RWPE2 (cell line): ENCODE measurements at regions not wholly inside any gene's neighbourhood (a gene's known extent, or its start where the extent isn't known, plus 50 kb on each side); places are given as distances from the start of the nearest gene placed in this dataset.
"Not testable (repeated sequence)": the region's sequence is repeated elsewhere in the genome, so short reads cannot be mapped to it uniquely, and the experiment has no call there.

ENCODE experiments used
- ATAC-seq: fragments of 200-7000 bp; cut with Tn5 transposase; 3 replicates; pipeline ENCODE4 v1.9.1; 2021; ENCODE audit warnings: low read depth
- DNase-seq: peaks from one replicate; pipeline ENCODE4 v3.0.0-alpha.2; 2020; ENCODE audit warnings: low spot score
- H3K27ac ChIP-seq: fragments of 450-650 bp; 2 replicates; pipeline ENCODE4 v1.5.1; 2017; ENCODE audit warnings: mild to moderate bottlenecking; ENCODE audit not compliant: poor library complexity, severe bottlenecking
- H3K27me3 ChIP-seq: fragments of 250-450 bp; sonication (Bioruptor Pico); 2 replicates; pipeline ENCODE4 v1.5.1; 2021; ENCODE audit warnings: mild to moderate bottlenecking, moderate library complexity; ENCODE audit not compliant: insufficient read depth, poor library complexity, severe bottlenecking
- H3K36me3 ChIP-seq: fragments of 250-450 bp; sonication (Bioruptor Pico); 2 replicates; pipeline ENCODE4 v1.5.1; 2020; ENCODE audit warnings: low read depth, mild to moderate bottlenecking, moderate library complexity
- H3K4me1 ChIP-seq: fragments of 250-450 bp; sonication (Bioruptor Pico); 2 replicates; pipeline ENCODE4 v1.5.1; 2021; ENCODE audit warnings: mild to moderate bottlenecking, moderate library complexity; ENCODE audit not compliant: insufficient read depth, poor library complexity, severe bottlenecking
- H3K4me3 ChIP-seq: fragments of 250-450 bp; sonication (Bioruptor Pico); 2 replicates; pipeline ENCODE4 v1.5.1; 2021; ENCODE audit warnings: mild to moderate bottlenecking, moderate library complexity; ENCODE audit not compliant: severe bottlenecking
- H3K9me3 ChIP-seq: fragments of 250-450 bp; sonication (Bioruptor Pico); 2 replicates; pipeline ENCODE4 v1.5.1; 2021; ENCODE audit warnings: mild to moderate bottlenecking, moderate library complexity; ENCODE audit not compliant: severe bottlenecking
- TF ChIP-seq, protein P1 (sequence below): fragments of 450-650 bp; IDR thresholded peaks from one replicate; pipeline ENCODE4 v1.5.1; 2017; ENCODE audit warnings: mild to moderate bottlenecking, moderate library complexity; ENCODE audit not compliant: poor library complexity, severe bottlenecking

DNA sequence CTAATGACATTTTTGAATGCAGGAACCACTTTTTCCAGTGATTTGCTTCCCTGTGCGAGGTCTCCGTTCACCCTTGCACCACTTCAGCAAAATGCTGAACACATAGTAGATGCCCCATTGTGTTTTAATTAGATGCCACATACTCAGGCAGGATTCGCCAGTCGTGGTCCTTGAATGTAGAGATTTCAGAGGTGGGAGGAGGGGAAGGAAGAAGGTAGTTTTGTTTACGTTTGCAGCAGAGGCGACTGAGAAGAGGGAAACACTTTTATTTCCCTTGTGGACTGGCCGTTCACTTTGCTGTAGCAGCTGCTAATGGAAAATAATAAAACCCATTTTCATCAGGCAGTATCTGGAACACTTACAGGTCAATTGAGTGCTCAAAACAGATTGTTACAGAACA, 262.8 kb upstream of the TBL1XR1 start:
- ATAC-seq (no peak), DNase-seq (no peak)
- Histone ChIP-seq H3K9me3 (peaks cover 7% of the 10 kb centered on the region), H3K27ac (no peak overlapping the region), H3K27me3 (no peaks in the 10 kb centered on the region), H3K4me3 (no peak overlapping the region), H3K4me1 (no peaks in the 10 kb centered on the region), H3K36me3 (no peaks in the 10 kb centered on the region)
- TF ChIP-seq, protein P1, sequence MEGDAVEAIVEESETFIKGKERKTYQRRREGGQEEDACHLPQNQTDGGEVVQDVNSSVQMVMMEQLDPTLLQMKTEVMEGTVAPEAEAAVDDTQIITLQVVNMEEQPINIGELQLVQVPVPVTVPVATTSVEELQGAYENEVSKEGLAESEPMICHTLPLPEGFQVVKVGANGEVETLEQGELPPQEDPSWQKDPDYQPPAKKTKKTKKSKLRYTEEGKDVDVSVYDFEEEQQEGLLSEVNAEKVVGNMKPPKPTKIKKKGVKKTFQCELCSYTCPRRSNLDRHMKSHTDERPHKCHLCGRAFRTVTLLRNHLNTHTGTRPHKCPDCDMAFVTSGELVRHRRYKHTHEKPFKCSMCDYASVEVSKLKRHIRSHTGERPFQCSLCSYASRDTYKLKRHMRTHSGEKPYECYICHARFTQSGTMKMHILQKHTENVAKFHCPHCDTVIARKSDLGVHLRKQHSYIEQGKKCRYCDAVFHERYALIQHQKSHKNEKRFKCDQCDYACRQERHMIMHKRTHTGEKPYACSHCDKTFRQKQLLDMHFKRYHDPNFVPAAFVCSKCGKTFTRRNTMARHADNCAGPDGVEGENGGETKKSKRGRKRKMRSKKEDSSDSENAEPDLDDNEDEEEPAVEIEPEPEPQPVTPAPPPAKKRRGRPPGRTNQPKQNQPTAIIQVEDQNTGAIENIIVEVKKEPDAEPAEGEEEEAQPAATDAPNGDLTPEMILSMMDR = no peak

DNA sequence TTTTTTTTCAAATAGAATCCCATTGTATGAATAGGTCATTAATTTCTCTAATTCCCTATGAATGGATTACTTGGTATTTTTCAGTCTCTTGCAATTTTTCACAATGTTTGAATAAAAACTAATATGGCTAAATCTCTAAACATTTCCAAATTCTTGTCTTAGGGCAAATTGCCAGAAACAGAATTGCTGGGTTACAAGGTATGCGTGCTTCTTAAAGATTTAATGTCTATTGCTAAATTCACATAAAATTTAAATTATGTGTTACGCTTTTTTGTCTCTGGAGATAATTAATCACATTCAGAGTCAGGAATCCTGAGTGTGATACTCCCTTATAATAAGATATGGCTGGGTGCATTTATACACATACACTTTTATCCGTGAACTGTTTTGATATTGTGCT, 264.5 kb upstream of the TBL1XR1 start:
- H3K4me1 ChIP-seq = no peaks in the 10 kb centered on the region
- no peak for ATAC-seq
- H3K9me3 ChIP-seq = peaks cover 7% of the 10 kb centered on the region
- H3K27ac ChIP-seq = no peak overlapping the region
- H3K36me3 ChIP-seq = no peaks in the 10 kb centered on the region
- no peak overlapping the region for H3K4me3 ChIP-seq
- no peaks in the 10 kb centered on the region for H3K27me3 ChIP-seq
- no peak for DNase-seq
- TF ChIP-seq, protein P1 = no peak

DNA sequence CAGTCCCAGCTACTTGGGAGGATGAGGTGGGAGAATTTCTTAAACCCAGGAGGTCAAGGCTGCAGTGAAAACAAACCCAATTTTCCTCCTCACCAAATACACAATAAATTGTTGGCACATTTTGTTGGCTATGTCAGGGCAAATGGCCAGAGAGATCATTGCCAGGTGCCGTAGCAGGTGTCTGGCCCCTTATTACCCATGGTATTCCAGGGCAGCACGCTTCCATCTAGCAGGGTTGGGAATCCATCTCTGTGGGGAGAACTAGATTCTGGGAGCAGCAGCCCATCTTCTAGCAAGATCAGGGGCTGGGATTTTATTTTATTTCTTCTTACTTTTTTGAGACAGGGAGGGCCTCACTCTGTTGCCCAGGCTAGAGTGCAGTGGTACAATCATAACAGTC, 266.1 kb upstream of the TBL1XR1 start:
- H3K9me3 ChIP-seq, H3K27ac ChIP-seq, H3K27me3 ChIP-seq, H3K4me1 ChIP-seq, ATAC-seq, H3K36me3 ChIP-seq, H3K4me3 ChIP-seq, DNase-seq: not testable (repeated sequence)

DNA sequence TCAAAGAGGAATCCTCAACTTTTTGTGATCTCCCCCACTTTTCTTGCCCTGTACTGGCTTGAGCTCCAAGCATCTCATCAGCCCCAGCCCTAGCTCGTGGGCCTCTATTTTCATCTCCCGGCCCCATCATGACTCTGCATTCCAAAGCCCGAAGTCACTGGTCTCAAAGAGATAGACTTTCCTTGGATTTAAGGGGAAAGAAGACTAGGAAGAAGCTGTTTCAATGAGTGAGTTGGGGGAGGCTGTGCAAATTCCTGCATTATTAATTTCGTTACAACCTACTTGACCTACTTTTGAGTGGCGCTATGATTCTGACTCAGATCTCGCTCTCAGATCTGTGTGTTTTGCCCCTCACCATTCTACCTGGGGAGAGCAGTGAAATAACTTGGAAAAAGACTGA, 266.6 kb upstream of the TBL1XR1 start:
- Histone ChIP-seq H3K4me3 (no peak overlapping the region), H3K4me1 (no peaks in the 10 kb centered on the region), H3K27me3 (no peaks in the 10 kb centered on the region), H3K36me3 (no peaks in the 10 kb centered on the region), H3K9me3 (no peaks in the 10 kb centered on the region), H3K27ac (no peak overlapping the region)
- ATAC-seq (no peak; the same call in 2 of the 3 replicates), DNase-seq (no peak)
- TF ChIP-seq, protein P1 = no peak

DNA sequence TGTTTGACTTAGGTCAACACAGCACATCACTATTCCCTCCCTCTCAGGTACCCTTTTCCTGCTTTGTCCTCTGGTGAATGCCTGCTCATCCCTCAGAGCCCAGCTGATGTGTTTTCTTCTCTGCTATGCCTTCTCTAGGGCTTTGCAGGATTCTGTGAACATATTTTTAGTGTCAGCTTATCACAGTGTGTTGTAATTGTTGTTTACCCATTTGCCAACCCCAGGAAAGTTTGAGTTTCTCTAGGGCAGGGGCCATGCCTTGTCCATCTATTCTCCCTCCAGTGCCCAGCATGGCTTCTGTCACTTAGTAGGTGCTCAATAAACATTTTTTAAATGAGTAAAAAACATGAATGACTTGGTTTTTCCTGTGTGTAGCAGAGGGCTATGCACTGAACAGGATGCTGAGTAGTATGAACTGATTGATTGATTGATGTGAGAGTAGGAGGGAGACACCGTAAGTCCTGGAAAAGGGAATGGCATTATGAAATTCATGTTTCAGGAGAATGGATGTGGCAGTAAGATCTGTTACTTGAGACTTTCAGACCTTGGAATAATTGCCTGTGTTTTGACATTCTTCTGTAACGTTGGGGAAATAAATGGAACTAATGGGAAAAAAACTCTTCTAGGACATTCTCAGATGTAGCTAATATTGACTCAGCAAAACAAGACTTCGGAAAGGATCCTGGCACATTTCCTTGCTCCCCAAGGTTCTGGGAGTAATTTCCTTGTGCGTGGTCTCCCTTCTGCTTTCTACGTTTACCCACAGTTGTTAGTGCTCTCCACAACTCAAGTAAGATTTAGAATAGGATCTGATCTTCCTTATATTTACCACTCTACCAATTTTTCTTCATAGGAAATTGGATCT, 267.3 kb upstream of the TBL1XR1 start:
- Histone ChIP-seq H3K36me3 (no peaks in the 10 kb centered on the region), H3K4me1 (no peaks in the 10 kb centered on the region), H3K27me3 (no peaks in the 10 kb centered on the region), H3K27ac (no peak overlapping the region), H3K4me3 (no peak overlapping the region), H3K9me3 (no peaks in the 10 kb centered on the region)
- ATAC-seq (no peak), DNase-seq (no peak)
- TF ChIP-seq, protein P1 = no peak
